ELF-1 (cell line): ENCODE measurements at regions not wholly inside any gene's neighbourhood (a gene's known extent, or its start where the extent isn't known, plus 50 kb on each side); places are given as distances from the start of the nearest gene placed in this dataset.
"Not testable (repeated sequence)": the region's sequence is repeated elsewhere in the genome, so short reads cannot be mapped to it uniquely, and the experiment has no call there.

Experiments used
- DNase-seq: peaks from one replicate; pipeline ENCODE4 v3.0.0-alpha.2; 2016; ENCODE audit warnings: low read depth, low spot score

- DNase-seq, result not testable (repeated sequence)
Observed at GRCh38 chr2:91497129-91498064, 2805.9 kb downstream of the RPIA start.

DNA sequence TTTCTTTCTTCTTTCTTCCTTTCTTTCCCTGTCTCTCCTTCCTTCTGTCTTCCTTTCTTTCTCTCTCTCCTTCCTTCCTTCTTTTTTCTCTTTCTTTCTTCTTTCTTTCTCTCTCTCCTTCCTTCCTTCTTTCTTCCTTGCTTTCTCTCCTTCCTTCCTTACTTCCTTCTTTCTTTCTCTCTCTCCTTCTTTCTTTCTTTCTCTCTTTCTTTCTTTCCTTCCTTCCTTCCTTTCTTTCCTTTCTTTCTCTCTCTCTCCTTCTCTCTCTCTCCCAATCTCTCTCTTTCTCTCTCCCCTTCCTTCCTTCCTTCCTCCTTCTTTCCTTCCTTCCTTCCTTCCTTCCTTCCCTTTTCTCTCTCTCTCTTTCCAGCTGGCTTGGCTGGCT is 2806.6 kb downstream of the RPIA start:
- not testable (repeated sequence) for DNase-seq

GRCh38 chr2:91498513-91499250 is 2807.2 kb downstream of the RPIA start:
- DNase-seq, result not testable (repeated sequence)

DNA sequence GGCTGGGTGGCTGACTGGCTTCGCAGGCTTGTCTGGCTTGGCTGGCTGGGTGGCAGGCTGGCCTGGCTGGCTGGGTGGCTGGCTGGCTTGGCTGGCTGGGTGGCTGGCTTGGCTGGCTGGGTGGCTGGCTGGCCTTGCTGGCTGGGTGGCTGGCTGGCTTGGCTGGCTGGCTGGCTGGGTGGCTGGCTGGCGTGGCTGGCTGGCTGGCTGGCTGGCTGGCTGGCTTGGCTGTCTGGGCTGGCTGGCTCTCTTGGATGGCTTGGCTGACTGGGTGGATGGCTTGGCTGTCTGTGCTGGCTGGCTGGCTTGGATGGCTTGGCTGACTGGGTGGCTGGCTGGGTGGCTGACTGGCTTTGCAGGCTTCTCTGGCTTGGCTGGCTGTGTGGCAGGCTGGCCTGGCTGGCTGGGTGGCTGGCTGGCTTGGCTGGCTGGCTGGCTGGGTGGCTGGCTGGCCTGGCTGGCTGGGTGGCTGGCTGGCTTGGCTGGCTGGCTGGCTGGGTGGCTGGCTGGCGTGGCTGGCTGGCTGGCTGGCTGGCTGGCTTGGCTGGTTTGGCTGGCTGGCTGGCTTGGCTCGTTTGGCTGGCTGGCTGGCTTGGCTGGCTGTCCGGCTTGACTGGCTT is 2808.1 kb downstream of the RPIA start:
- not testable (repeated sequence) for DNase-seq

DNA sequence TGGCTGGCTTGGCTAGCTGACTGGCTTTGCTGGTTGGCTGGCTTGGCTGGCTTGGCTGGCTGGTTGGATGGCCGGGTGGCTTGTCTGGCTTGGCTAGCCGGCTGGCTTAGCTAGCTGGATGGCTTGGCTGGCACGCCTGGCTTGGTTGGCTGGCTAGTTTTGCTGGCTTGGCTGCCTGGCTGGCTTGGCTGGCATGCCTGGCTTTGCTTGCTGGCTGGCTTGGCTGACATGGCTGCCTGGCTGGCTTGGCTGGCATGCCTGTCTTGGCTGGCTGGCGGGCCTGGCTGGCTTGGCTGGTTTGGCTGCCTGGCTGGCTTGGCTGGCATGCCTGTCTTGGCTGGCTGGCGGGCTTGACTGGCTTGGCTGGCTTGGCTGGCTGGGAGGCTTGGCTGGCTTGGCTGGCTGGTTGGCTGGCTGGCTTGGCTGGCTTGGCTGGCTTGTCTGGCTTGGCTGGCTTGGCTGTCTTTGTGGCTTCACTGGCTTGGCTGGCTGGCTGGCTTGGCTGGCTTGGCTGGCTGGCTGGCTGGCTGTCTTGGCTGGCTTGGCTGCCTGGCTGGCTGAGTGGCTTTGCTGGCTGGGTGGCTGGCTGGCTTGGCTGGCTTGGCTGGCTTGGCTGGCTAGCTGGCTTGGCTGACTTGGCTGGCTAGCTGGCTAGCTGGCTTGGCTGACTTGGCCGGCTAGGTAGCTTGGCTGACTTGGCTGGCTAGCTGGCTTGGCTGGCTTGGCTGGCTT is 2808.9 kb downstream of the RPIA start:
- not testable (repeated sequence) for DNase-seq

DNA sequence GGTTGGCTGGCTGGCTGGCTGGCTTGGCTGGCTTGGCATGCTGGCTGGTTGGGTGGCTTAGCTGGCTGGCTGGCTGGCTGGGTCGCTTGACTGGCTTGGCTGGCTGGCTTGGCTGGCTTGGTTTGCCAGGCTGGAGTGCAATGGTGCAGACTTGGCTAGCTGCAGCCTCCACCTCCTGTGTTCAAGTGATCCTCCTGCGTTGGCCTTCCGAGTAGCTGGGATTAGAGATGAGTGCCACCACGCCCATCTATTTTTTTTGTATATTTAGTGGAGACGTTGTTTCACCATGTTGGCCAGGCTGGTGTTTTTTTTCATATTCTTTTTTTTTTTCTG is 2809.5 kb downstream of the RPIA start:
- DNase-seq, result not testable (repeated sequence)

DNA sequence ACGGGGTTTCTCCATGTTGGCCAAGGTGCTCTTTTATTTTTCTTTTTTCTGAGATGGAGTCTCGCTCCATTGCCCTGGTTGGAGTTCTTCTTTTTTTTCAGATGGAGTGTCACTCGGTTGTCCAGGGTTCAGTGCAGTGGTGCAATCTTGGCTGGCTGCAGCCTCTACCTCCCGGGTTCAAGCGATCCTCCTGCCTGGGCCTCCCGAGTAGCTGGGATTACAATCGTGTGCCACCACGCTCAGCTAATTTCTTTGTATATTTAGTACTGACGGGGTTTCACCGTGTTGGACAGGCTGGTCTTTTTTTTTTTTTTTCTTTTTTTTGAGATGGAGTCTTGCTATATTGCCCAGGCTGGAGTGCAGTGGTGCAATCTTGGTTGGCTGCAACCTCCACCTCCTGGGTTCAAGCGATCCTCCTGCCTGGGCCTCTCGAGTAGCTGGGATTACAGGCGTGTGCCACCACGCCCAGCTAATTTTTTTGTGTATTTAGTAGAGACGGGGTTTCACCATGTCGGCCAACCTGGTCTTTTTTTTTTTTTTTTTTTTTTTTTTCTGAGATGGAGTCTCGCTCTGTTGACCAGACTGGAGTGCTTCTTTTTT is 2810.1 kb downstream of the RPIA start:
- not testable (repeated sequence) for DNase-seq

DNA sequence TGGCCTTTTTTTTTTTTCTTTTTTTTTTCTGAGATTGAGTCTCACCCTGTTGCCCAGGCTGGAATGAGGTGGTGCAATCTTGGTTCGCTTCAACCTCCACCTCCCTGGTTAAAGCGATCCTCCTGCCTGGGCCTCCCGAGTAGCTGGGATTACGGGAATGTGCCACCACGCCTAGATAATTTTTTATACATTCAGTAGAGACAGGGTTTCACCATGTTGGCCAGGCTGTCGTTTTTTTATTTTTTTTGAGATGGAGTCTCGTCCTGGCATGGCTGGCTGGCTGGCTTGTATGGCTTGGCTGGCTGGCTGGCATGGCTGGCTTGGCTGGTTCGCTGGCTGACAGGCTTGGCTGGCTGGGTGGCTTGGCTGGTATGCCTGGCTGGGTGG is 2812.1 kb downstream of the RPIA start:
- DNase-seq, result not testable (repeated sequence)

GRCh38 chr2:91503959-91504741 is 2812.7 kb downstream of the RPIA start:
- not testable (repeated sequence) for DNase-seq

- DNase-seq, result not testable (repeated sequence)
Observed at GRCh38 chr2:91508816-91509215, 2817.3 kb downstream of the RPIA start.

DNA sequence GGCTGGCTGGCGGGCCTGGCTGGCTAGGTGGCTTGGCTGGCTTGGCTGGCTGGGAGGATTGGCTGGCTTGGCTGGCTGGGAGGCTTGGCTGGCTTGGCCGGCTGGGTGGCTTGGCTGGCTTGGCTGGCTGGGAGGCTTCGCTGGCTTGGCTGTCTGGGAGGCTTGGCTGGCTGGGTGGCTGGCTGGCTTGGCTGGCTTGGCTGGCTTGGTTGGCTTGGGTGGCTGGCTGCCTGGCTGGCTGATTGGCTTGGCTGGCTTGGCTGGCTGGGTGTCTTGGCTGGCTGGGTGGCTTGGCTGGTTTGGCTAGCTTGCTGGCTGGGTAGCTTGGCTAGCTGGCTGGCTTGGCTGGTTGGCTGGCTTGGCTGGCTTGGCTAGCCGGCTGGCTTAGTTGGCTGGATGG is 2817.8 kb downstream of the RPIA start:
- not testable (repeated sequence) for DNase-seq

GRCh38 chr2:91511166-91511565 is 2819.7 kb downstream of the RPIA start:
- DNase-seq, result not testable (repeated sequence)

GRCh38 chr2:91515966-91516365 is 2824.5 kb downstream of the RPIA start:
- not testable (repeated sequence) for DNase-seq

DNA sequence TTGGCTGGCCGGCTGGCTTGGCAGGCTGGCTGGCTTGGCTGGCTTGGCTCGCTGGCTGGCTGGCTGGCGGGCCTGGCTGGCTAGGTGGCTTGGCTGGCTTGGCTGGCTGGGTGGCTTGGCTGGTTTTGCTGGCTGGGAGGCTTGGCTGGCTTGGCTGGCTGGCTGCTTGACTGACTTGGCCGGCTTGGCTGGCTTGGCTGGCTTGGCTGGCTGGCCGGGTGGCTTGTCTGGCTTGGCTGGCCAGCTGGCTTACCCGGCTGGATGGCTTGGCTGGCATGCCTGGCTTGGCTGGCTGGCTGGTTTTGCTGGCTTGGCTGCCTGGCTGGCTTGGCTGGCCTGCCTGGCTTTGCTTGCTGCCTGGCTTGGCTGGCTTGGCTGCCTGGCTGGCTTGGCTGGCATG is 2825.2 kb downstream of the RPIA start:
- not testable (repeated sequence) for DNase-seq

- not testable (repeated sequence) for DNase-seq
Observed at GRCh38 chr2:91517846-91518245, 2826.4 kb downstream of the RPIA start.

- DNase-seq, result not testable (repeated sequence)
Observed at GRCh38 chr2:91518361-91518981, 2827.0 kb downstream of the RPIA start.

GRCh38 chr2:91519359-91519758 is 2827.9 kb downstream of the RPIA start:
- DNase-seq, result not testable (repeated sequence)

DNA sequence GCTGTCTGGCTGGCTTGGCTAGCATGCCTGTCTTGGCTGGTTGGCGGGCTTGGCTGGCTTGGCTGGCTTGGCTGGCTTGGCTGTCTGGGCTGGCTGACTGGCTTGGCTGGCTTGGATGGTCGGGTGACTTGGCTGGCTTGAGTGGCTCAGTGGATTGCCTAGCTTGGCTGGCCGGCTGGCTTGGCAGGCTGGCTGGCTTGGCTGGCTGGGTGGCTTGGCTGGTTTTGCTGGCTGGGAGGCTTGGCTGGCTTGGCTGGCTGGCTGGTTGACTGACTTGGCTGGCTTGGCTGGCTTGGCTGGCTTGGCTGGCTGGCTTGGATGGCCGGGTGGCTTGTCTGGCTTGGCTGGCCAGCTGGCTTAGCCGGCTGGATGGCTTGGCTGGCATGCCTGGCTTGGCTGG is 2828.4 kb downstream of the RPIA start:
- not testable (repeated sequence) for DNase-seq

GRCh38 chr2:91520523-91520922 is 2829.1 kb downstream of the RPIA start:
- DNase-seq, result not testable (repeated sequence)
